ENCODE measurements at regions not wholly inside any gene's neighbourhood (a gene's known extent, or its start where the extent isn't known, plus 50 kb on each side); places are given as distances from the start of the nearest gene placed in this dataset.

GRCh38 chr1:232548691-232549090 is 81.2 kb downstream of the SIPA1L2 start:
- Histone ChIP-seq H3K36me3 (no peaks in the 10 kb centered on the region), H3K9me3 (no peaks in the 10 kb centered on the region), H3K4me1 (peaks cover 10% of the 10 kb centered on the region), H3K27me3 (no peaks in the 10 kb centered on the region), H3K4me3 (no peak overlapping the region), H3K27ac (no peak overlapping the region)
- no peak for TF ChIP-seq POLR2A (IDR thresholded peaks at IDR 0.05)
- TF ChIP-seq POLR2AphosphoS5 (IDR thresholded peaks at IDR 0.05; ENCODE audit: insufficient read depth in 1 of 2, low read depth in 1 of 2): no peak
- no peak for TF ChIP-seq CTCF (IDR thresholded peaks at IDR 0.05)
- no peak for DNase-seq (ENCODE audit: extremely low spot score in 2 of 2)
- intact Hi-C loops (cut with DNase I): no loop called here

- no peaks in the 10 kb centered on the region for H3K27me3 ChIP-seq
- no peak overlapping the region for H3K4me3 ChIP-seq
- H3K4me1 ChIP-seq: peaks cover 3% of the 10 kb centered on the region
- no peak overlapping the region for H3K27ac ChIP-seq
- intact Hi-C loops (cut with DNase I): no loop called here
- H3K36me3 ChIP-seq: no peaks in the 10 kb centered on the region
- DNase-seq (ENCODE audit: extremely low spot score in 2 of 2): no peak
- H3K9me3 ChIP-seq: no peaks in the 10 kb centered on the region
- TF ChIP-seq CTCF (IDR thresholded peaks at IDR 0.05): no peak
- TF ChIP-seq POLR2AphosphoS5 (IDR thresholded peaks at IDR 0.05; ENCODE audit: insufficient read depth in 1 of 2, low read depth in 1 of 2): no peak
- no peak for TF ChIP-seq POLR2A (IDR thresholded peaks at IDR 0.05)
Observed at GRCh38 chr1:232547938-232548484, 81.9 kb downstream of the SIPA1L2 start.

- TF ChIP-seq POLR2A (IDR thresholded peaks at IDR 0.05): no peak
- TF ChIP-seq POLR2AphosphoS5 (IDR thresholded peaks at IDR 0.05; ENCODE audit: insufficient read depth in 1 of 2, low read depth in 1 of 2): no peak
- TF ChIP-seq CTCF (IDR thresholded peaks at IDR 0.05): no peak
- H3K27ac ChIP-seq: no peak overlapping the region
- H3K4me3 ChIP-seq: no peak overlapping the region
- intact Hi-C loops (cut with DNase I): no loop called here
- H3K27me3 ChIP-seq: no peaks in the 10 kb centered on the region
- H3K36me3 ChIP-seq: no peaks in the 10 kb centered on the region
- H3K9me3 ChIP-seq: no peaks in the 10 kb centered on the region
- H3K4me1 ChIP-seq: peaks cover 11% of the 10 kb centered on the region
- DNase-seq (ENCODE audit: extremely low spot score in 2 of 2): no peak
Observed at GRCh38 chr1:232542633-232543593, 87.0 kb downstream of the SIPA1L2 start.

GRCh38 chr1:232538943-232539302 is 91.0 kb downstream of the SIPA1L2 start:
- H3K27ac ChIP-seq: no peak overlapping the region
- DNase-seq (ENCODE audit: extremely low spot score in 2 of 2): no peak
- no peaks in the 10 kb centered on the region for H3K9me3 ChIP-seq
- H3K36me3 ChIP-seq: no peaks in the 10 kb centered on the region
- H3K27me3 ChIP-seq: no peaks in the 10 kb centered on the region
- no peak overlapping the region for H3K4me3 ChIP-seq
- TF ChIP-seq POLR2A (IDR thresholded peaks at IDR 0.05): no peak
- TF ChIP-seq CTCF (IDR thresholded peaks at IDR 0.05): no peak
- no peak for TF ChIP-seq POLR2AphosphoS5 (IDR thresholded peaks at IDR 0.05; ENCODE audit: insufficient read depth in 1 of 2, low read depth in 1 of 2)
- intact Hi-C loops (cut with DNase I): no loop called here
- H3K4me1 ChIP-seq: peaks cover 11% of the 10 kb centered on the region

Data from vagina (tissue), 2 donors.